ENCODE measurements at regions not wholly inside any gene's neighbourhood (a gene's known extent, or its start where the extent isn't known, plus 50 kb on each side); places are given as distances from the start of the nearest gene placed in this dataset.

GRCh38 chr19:21610341-21610740 is 104.9 kb downstream of the ZNF429 start:
- ATAC-seq (no peak), DNase-seq (ENCODE audit: extremely low read depth in 1 of 4, low spot score in 3 of 4) (no peak), FAIRE-seq (no peak)
- Histone ChIP-seq H3K9ac (ENCODE audit: insufficient read depth in 1 of 2, low read depth in 2 of 2, low read length in 2 of 2) (no peak overlapping the region), H3K4me1 (replicated peaks in 1 of 2; ENCODE audit: control insufficient read depth in 2 of 2, insufficient read depth in 2 of 2, low read length in 2 of 2) (peaks cover 10 to 35% of the 10 kb centered on the region in 2 experiments), H3K36me3 (ENCODE audit: control insufficient read depth, insufficient read depth, low read length) (no peaks in the 10 kb centered on the region), H2AFZ (ENCODE audit: low read depth, low read length) (peak overlapping the region; percentile 34), H3K9me3 (replicated peaks; ENCODE audit: control insufficient read depth, insufficient read depth, low read depth, low read length) (0 out of 2 replicates have a peak, but pooled peaks cover 6% of the 10 kb centered on the region), H3K4me3 (no peak overlapping the region), H3K27ac (ENCODE audit: extremely low read depth, low read depth, low read length) (peak overlapping the region; percentile 90; the same call in 2 of the 3 replicates), H3K9me1 (ENCODE audit: control insufficient read depth, insufficient read depth, low read length) (no peaks in the 10 kb centered on the region), H4K20me1 (replicated peaks; ENCODE audit: control insufficient read depth, insufficient read depth, low read length) (no peaks in the 10 kb centered on the region), H3K4me2 (ENCODE audit: insufficient read depth, low read length) (no peak overlapping the region), H3K79me2 (ENCODE audit: control insufficient read depth, insufficient read depth, low read length) (no peaks in the 10 kb centered on the region), H3K27me3 (ENCODE audit: control insufficient read depth in 2 of 2, insufficient read depth in 2 of 2, low read length in 2 of 2) (no peaks in the 10 kb centered on the region)
- POLR2A ChIA-PET = no interaction called here
- BruUV-seq (replicated peaks) = no TSS peak
- CTCF ChIA-PET (ENCODE audit: low intra/inter-chr PET ratio) = no interaction called here
- TF ChIP-seq ZNF584 (CRISPR knock-in tag; IDR thresholded peaks at IDR 0.05; ENCODE audit: low read depth) (peak; percentile 12; the same call in 1 of the 2 replicates), BCLAF1 (IDR thresholded peaks at IDR 0.05; ENCODE audit: borderline replicate concordance in 1 of 2, control insufficient read depth in 1 of 2, low read depth in 2 of 2, low read length in 1 of 2) (no peak), ATF4 (CRISPR knock-in tag; IDR thresholded peaks at IDR 0.05) (0 out of 2 replicates have a peak, but pooled peaks have one; percentile 18), ZNF395 (CRISPR knock-in tag; IDR thresholded peaks at IDR 0.05) (peak; percentile 7; the same call in 1 of the 2 replicates)
- intact Hi-C loops (cut with micrococcal nuclease) (loop anchor here (5.0 kb wide), 1 partner anchor 153 kb away; no protein-coding TSS in a partner anchor), in situ Hi-C loops (cut with MboI) (no loop called here)
- 14% methylated on average over 2 of the region's 3 CpGs for WGBS (ENCODE audit: insufficient coverage, low coverage, missing lambda C conversion rate)

Measured in K562 (cell line).